A172 (cell line): ENCODE measurements at regions not wholly inside any gene's neighbourhood (a gene's known extent, or its start where the extent isn't known, plus 50 kb on each side); places are given as distances from the start of the nearest gene placed in this dataset.
"Not testable (repeated sequence)": the region's sequence is repeated elsewhere in the genome, so short reads cannot be mapped to it uniquely, and the experiment has no call there.

Source experiments
- DNase-seq: peaks from one replicate; pipeline ENCODE4 v3.0.0-alpha.2; 2015; ENCODE audit warnings: low spot score

GRCh38 chr5:2863133-2863532 is 111.7 kb upstream of the IRX2 start:
- no peak for DNase-seq

- not testable (repeated sequence) for DNase-seq
These were observed 110.7 kb upstream of the IRX2 start for GRCh38 chr5:2862176-2862575.

- DNase-seq: no peak
These were observed 110.1 kb upstream of the IRX2 start for GRCh38 chr5:2861605-2862004.

- DNase-seq: no peak
These were observed 108.6 kb upstream of the IRX2 start for GRCh38 chr5:2860101-2860500.

- DNase-seq: no peak
These were observed 106.4 kb upstream of the IRX2 start for GRCh38 chr5:2857837-2858236.

- DNase-seq: no peak
These were observed 104.7 kb upstream of the IRX2 start for GRCh38 chr5:2856206-2856605.

GRCh38 chr5:2852446-2852845 is 101.0 kb upstream of the IRX2 start:
- no peak for DNase-seq

GRCh38 chr5:2851895-2852294 is 100.4 kb upstream of the IRX2 start:
- DNase-seq: no peak

- no peak for DNase-seq
These were observed 98.0 kb upstream of the IRX2 start for GRCh38 chr5:2849429-2849828.

- no peak for DNase-seq
These were observed 97.1 kb upstream of the IRX2 start for GRCh38 chr5:2848619-2849018.

GRCh38 chr5:2847608-2848007 is 96.1 kb upstream of the IRX2 start:
- DNase-seq: no peak

GRCh38 chr5:2841208-2841607 is 89.7 kb upstream of the IRX2 start:
- no peak for DNase-seq

- DNase-seq: no peak
These were observed 89.0 kb upstream of the IRX2 start for GRCh38 chr5:2840372-2840915.

- DNase-seq: no peak
These were observed 84.7 kb upstream of the IRX2 start for GRCh38 chr5:2836133-2836532.

GRCh38 chr5:2833556-2833955 is 82.1 kb upstream of the IRX2 start:
- no peak for DNase-seq

GRCh38 chr5:2832394-2832793 is 80.9 kb upstream of the IRX2 start:
- no peak for DNase-seq

- DNase-seq: no peak
These were observed 77.8 kb upstream of the IRX2 start for GRCh38 chr5:2829239-2829638.

GRCh38 chr5:2818936-2819335 is 67.5 kb upstream of the IRX2 start:
- no peak for DNase-seq

GRCh38 chr5:2817031-2817603 is 65.6 kb upstream of the IRX2 start:
- no peak for DNase-seq

- no peak for DNase-seq
These were observed 62.2 kb upstream of the IRX2 start for GRCh38 chr5:2813678-2814077.

GRCh38 chr5:2810644-2811043 is 59.2 kb upstream of the IRX2 start:
- no peak for DNase-seq

GRCh38 chr5:2807244-2807643 is 55.8 kb upstream of the IRX2 start:
- DNase-seq: not testable (repeated sequence)

- DNase-seq: no peak
These were observed 54.7 kb upstream of the IRX2 start for GRCh38 chr5:2806176-2806575.

GRCh38 chr5:2805080-2805479 is 53.6 kb upstream of the IRX2 start:
- no peak for DNase-seq
